Left renal cortex interstitium (tissue), 4 donors: ENCODE measurements at regions not wholly inside any gene's neighbourhood (a gene's known extent, or its start where the extent isn't known, plus 50 kb on each side); places are given as distances from the start of the nearest gene placed in this dataset.
"Not testable (repeated sequence)": the region's sequence is repeated elsewhere in the genome, so short reads cannot be mapped to it uniquely, and the experiment has no call there.

ENCODE experiments used
- DNase-seq, 4 donors: peaks; one replicate each; pipeline ENCODE4 v3.0.0-alpha.2; 2013; ENCODE audit warnings: low read depth in 4 of 4, low spot score in 2 of 4, missing footprints in 1 of 4

DNA sequence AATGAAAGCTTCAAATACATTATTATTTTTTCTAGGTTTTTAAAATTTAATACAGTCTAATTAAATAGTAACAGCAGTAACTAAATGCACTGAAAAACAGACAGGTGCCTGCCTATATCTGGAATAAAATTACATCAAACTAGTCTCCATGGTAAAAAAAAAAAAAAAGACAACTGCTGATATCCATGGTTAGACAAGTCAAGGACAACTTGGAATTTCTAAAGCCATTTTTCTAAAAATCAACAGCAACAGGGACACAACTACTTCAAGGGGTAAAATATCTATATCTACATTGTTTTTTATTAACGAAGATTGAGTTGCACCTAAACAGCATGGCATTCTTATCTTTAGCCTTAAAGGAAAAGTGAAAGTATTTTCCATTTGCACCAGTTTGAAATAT lies 74.7 kb upstream of the VPREB1 start:
- no peak for DNase-seq

DNA sequence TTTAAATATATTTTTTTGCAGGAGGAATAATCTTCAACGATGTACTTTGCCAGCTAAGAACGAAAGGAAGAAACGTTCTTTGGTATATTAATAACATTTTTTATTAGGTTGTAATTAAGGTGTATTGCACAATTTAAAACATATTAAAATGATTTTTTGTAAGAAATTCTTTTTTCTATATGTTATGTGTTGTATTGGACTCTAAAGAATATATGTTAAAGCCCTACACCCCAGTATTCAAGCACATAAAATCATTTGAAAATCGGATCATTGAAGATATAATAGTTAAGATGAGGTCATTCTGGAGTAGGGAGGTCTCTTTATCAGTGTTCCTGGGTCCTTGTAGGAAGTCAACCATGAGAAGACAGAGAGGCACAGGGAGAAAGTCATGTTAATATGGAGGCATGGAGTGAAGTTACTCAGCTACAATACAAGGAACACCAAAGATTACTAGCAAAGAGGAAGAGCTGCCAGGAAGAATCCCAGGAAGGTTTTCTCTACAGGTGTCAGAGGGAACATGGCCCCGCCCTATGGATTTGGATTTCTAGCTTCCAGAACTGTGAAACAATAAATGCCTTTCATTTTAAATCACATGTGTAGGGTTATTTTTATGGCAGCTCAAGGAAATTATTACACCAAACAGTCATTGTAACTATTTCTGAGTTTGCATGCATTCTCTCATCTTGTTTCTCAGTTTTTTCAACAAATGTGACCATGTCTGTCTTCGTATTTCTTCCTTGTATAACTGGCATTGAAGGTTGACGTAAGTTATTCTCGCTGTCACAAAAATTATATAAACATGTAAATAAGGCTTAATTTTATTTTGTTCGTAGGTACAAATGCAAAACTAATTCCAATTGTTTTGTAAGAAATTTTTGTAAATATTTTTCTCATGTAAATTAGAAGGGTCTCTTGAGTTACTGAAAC lies 75.4 kb upstream of the VPREB1 start:
- no peak for DNase-seq

DNA sequence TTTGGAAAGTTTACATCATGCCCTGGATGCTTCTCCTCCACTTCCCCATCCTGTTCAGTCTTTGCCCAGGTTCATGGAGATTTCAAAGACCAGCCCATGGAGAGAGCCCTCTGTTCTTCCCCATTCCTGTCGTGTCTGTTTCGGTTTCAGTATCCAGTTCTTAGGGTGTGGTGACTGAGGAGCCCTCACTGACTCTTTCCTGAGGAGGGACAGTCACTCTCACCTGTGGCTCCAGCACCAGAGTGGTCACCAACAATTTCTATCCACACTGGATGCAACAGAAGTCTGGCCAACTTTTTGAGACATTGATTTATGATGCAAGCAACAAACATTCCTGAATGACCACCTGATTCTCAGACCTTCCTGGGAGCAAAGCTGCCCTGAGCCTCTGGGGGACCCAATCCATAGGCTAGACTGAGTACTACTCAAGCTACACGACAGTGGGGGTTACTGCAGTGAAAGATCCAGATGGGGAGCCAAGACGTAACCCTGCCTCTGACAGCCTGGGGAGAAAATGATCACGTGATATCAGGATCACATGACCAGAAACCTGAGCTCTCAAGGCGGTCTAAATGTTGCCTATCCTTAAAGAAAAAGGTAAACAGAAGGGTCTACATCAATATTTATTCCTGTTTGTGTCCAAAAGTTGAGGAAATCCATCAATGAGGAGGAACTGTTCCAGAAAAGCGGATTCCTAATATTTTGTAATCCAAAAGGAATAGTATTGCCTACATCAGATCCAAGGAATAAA lies 76.2 kb upstream of the VPREB1 start:
- DNase-seq = peak in 1 of 4 donors; percentile 61

DNA sequence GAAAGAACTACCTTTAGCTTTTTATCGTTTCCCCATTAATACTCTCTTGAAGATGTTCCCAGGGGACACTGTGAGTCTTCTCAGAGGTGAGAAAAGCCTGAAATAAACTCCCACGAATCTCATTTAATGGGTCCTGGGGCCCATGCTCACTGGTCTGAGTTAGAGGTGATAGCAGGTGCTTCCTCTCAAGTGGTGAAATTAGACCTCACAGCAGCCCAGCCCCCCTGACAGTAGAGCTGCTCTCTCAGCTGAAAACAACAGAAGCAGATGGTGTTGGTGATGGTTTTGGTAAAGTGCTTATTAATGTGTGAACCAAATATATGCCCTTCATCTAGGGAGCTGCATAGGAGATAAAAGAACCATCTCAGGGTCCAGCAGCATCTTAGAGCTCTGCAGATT lies 76.8 kb upstream of the VPREB1 start:
- no peak for DNase-seq

DNA sequence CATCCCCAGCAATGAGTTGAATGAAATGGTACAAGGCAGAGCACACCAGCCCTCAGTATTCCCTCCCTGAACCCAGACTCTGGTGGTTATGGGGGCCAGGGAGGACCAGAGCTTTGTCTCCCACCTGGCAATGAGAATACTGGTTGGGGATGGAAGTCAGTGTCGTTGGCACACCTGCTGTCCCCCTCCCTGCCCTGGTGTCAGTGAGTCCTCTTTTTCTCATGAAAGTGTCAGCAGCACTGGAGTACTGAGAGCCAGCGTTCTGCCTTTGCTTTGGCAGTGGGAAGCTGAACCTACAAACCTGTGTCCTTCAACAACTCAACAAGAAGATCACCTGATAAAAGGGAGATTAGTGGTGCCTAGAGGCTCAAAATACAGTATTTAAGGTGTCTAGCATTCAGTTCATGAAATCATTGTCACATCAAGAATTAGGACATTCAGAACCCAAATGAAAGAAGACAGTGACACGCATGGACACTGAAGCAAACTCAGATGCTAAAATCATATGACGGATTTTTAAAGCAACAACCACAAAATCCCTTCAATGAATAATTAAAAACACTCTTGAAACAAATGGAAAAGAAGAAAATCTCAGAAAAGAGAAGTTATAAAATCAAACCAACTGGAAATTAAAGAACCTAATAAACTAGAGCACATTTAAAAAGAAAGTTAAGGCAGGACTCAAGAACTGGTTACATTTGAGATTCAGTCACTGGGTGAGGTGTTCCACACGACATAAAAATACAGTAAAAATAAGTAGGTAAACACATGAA lies 77.5 kb upstream of the VPREB1 start:
- DNase-seq = no peak

DNA sequence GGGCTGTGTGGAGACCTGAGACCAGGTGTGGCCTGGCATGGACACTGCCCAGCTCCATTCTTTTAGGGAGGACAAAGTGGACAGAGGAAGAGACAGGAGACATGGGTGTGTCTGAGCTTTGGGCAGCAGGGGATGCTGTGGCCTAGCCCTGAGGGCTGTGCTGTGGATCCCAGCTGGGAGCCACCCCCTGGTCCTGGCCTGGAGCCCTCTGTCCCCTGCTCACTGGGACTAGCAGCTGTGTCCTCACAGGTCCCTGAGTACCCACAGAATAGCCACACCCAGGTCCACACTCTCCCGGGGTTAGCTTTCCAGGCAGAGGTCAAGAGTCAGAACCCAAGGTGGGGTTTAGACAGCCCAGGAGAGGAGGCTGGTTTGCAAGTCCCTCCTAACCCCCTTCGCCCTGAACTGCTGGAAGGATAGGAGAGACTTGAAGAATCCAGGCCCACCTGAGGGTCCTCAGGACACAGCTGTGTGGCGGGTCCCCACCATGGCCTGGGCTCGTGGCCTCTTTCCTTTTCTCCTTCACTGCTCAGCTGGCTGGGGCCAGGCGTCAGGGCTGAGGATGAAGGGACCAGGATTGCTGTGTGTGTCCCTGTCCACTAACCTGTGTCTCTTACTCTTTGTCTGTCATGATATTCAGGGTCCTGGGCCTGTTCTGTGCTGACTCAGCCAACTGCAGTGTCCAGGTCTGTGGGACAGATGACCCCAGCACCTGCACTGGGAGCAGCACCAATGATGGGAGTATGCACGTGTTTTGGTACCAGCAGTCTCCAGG lies 78.5 kb upstream of the VPREB1 start:
- no peak for DNase-seq

DNA sequence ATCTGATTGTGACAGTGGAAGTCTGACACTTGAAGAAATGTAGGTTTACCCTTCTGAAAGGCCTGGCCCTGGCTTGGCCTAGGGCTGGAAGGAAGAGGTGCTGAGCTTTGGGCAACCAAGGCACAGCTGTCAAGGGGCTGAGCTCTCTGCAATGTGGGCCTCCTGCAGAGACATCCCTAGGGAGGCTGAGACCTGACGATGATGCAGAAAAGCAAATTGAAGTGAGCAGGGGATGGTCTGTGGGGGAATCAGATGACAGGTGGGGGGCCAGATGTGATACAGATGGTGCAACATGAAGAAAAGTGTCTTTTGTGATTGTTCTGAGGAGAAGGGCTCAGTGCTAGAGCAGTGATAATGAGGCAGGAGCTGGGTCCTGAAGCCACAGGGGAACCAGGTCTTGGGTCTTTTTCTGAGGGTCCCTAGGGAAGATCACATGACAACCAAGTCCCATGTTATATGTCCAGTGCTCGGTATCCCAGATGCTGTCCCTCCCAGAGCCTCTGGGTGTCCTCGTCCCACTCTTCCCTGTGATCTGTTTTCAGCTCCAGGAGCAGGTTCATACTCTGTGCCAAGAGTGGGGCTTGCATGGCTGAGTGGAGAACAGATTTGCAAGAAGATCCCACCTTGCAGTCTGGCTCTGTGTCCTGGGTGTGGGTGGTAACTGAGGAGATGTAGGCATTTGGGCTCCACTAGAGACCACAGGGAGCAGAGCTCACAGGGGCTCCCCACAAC lies 79.9 kb upstream of the VPREB1 start:
- DNase-seq = no peak

DNA sequence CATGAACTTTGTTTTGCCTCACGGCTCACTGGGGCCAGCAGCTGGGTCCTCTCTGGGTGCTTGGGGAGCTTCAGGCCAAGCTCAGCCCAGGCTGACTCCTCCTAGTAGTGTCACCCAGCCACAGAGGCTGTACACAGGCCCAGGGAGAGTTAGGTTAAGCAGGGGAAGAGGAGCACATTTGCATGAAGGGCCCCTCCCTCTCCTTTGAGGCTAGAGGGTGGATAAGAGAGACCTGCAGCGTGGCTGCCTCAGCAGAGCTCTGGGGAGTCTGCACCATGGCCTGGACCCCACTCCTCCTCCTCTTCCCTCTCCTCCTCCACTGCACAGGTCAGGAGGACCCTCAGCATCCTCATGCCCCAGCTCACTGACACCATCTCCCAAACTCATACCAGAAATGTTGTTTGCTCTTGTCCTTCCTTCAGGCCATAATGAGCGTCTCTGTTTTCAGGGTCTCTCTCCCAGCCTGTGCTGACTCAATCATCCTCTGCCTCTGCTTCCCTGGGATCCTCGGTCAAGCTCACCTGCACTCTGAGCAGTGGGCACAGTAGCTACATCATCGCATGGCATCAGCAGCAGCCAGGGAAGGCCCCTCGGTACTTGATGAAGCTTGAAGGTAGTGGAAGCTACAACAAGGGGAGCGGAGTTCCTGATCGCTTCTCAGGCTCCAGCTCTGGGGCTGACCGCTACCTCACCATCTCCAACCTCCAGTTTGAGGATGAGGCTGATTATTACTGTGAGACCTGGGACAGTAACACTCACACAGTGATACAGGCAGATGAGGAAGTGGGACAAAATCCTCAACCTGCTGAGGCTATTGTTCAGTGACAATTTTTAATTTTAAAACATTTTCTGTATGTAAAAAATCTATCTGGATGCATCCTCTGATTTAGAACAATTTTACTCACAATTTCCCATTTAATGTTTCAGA lies 82.4 kb upstream of the VPREB1 start:
- no peak for DNase-seq

DNA sequence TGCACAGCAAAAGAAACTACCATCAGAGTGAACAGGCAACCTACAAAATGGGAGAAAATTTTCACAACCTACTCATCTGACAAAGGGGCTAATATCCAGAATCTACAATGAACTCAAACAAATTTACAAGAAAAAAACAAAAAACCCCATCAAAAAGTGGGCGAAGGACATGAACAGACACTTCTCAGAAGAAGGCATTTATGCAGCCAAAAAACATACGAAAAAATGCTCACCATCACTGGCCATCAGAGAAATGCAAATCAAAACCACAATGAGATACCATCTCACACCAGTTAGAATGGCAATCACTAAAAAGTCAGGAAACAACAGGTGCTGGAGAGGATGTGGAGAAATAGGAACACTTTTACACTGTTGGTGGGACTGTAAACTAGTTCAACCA lies 83.8 kb upstream of the VPREB1 start:
- DNase-seq = not testable (repeated sequence)

DNA sequence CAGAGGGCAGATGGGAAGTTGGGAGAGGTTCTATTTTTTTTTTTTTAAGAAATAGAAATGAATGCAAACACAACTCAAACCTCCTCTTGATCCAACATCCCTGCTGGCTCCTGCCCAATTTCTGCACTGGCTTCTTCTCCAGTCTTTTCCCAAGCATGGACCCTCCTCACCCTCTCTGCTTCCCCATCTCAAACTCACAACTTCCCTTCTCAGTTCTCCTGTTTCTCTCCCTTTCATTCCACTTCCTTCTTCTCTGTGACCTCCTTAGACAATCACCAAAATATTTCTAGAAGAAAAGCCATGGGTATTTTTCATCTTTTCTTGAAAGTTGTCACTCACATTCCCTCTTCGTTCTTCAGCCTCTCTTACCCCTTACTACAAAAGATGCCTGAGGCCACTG lies 85.2 kb upstream of the VPREB1 start:
- DNase-seq = no peak

DNA sequence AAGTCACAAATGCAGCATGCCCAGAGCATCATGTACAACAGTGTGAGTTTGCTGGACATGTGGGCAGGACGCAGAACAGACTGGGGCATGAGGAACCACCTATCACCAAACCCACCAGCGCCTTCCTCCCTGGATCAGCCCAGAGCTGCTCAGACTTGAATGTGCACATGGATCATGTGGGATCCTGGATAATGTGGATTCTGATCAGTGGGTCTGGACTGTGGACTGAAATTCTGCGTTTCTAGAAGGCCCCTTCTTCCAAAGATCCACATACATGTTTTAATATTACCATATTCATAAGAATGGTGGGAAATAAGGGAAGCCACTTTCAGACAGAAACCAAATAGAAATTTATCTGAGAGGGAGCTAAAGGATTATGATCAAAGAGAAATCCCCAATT lies 85.6 kb upstream of the VPREB1 start:
- no peak for DNase-seq

DNA sequence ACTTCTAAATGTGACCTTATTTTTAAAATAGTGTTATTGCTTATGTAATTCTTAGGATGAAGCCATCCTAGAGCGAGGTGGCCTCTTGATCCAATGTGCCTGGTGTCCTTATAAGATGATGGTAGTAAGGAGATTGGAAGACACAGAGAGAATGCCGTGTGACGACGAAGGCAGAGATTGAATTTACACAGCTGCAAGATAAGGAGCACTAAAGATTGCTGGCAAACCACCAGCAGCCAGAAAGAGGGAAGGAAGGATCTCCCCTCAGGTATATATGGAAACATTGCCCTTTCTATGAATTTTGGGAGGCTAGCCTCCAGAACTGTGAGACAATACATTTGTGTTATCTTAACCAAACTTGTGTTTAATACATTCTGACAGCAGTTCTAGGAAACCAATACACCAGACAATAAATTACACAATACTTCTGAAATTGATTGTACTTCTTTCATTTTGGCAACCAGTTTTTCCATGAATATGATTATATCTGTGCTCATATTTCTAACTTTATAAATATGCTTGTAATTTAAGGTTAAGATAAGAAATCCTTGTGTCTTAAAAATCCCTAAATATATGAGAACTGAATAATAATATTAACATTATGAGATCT lies 86.3 kb upstream of the VPREB1 start:
- no peak for DNase-seq

DNA sequence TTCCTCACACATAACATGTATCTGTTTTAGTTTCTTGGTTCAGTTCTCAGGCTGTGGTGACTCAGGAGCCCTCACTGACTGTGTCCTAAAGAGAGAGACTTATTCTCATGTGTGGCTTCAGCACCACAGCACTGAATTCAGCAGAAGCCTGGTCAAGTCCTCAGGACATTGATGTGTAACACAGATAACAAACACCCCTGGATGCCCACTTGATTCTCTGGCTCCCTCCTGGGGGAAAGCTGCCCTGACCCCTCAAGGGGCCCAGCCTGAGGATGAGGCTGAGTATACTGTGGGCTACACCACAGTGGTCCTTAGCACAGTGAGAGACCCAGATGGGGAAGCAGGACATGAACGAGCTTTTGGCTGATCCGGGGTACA lies 87.2 kb upstream of the VPREB1 start:
- no peak for DNase-seq

DNA sequence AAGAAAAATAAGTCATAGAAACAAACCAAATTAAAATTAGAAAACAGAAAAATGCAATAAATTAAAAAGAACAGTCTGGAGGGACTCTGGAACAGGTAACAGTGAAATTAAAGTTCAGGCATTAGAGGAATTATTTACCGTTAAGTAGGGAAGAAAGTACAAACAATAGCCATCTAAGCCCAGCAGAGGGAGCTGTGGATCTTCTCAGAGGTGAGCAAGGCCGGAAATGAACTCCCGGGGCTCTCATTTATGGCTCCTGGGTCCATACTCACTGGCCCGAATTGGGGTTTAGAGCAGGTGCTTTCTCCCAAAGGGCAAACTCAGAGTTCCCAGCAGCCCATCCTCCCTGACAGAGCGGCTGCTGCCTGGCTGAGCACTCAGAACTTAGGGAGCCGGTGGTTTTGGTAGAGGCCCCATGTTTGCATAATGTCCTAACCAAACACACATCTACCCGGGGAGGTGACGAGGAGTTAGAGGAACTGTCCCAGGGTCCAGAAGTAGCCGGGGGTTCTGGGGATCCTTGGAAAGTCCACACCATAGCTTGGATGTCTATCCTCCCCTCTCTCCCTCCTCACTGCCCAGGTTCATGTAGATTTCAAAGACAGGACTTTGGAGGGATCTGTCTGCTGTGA lies 87.8 kb upstream of the VPREB1 start:
- DNase-seq = peak in 3 of 4 donors; percentile 49 to 62 (median 53)

DNA sequence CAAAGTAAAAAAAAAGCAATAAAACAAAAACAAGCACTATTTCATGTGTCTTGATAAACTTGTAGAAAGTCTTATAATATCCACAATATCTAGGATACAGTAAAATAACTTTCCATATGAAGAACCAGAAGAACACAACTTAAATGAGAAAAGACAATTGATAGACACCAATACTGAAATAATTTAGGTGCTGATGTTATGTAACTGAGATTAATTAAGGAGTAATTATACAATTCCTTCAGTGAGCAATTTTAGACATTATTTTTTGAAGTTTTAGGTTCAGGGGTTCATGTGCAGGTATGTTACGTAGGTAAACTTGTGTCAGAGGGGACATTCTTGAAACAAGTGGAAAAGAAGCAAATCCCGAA lies 88.3 kb upstream of the VPREB1 start:
- no peak for DNase-seq

DNA sequence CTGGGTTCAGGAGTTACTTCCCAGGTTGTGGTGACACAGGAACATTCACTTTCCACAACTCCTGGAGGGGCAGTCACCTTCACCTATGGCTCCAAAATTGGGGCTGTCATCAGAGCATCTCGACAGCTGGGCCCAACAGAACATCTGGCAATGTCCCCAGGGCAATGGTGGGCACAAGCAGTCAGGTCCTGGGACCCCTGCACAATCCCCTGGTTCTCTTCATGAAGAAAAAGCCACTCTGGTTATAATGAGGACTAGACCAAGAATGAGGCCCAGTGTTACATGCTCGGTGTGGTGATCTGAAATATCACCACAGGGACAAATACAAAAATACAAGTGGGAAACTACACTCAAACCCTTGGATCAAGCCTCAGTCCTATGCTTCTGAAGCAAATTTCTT lies 89.0 kb upstream of the VPREB1 start:
- no peak for DNase-seq

DNA sequence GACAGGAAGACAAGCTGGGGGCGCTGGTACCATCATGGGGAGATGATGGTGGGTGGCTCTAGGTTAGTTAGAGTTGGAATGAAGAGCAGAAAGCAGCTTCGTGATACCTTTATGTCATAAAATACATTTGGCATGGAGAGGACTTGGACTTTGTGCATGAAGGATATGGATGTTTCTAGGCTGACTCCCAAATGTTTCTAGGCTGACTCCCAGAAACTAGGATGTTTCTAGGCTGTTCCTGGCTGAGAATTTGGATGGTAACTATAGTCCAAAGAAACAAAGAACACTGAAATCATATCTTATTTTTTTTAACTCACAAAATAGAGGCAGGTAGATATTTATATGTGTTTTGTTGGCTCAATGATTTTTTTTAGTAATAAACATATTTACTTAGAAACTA lies 89.4 kb upstream of the VPREB1 start:
- DNase-seq = no peak

DNA sequence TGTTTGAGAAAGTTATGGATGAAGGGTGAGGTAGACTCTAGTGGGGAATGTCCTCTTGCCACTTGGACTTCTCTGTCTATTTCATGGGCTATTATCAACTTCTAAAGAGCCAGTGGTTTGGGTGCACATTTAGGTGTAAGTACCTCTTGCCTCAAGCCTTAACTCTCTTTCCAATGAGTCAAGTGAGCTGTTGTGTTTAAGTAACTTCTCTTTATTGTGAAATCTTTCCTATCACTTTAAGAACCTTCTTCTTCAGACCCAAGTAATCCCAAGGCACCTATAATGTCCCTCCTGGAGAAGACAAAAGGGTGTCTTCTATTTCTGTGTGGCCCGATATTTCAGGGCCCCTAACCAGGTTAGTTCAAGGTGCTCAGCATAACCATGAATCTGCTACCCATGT lies 90.5 kb upstream of the VPREB1 start:
- no peak for DNase-seq
